Right atrium auricular region (tissue), 2 donors: ENCODE measurements at regions not wholly inside any gene's neighbourhood (a gene's known extent, or its start where the extent isn't known, plus 50 kb on each side); places are given as distances from the start of the nearest gene placed in this dataset.

Experiments
- DNase-seq: peaks from one replicate; pipeline ENCODE4 v3.0.0-alpha.2; 2019; ENCODE audit warnings: low spot score
- H3K27ac ChIP-seq, 2 donors: fragments of 200-600 bp; sonication (generic); 1 replicate in 1 of 2; 2 replicates in 1 of 2; pipeline ENCODE4 v1.5.1; 2016 to 2019
- H3K27me3 ChIP-seq, 2 donors: fragments of 200-600 bp; sonication (generic); one replicate each; pipeline versions ENCODE4 v1.5.1 to v1.6.0; 2017 to 2019
- H3K36me3 ChIP-seq: fragments of 200-600 bp; sonication (generic); one replicate; pipeline ENCODE4 v1.5.1; 2016
- H3K4me1 ChIP-seq, 2 donors: fragments of 200-600 bp; sonication (generic); one replicate each; pipeline versions ENCODE4 v1.5.1 to v1.6.0; 2017 to 2019
- H3K4me3 ChIP-seq, 2 donors: fragments of 200-600 bp; sonication (generic); 1 replicate in 1 of 2; 2 replicates in 1 of 2; pipeline ENCODE4 v1.5.1; 2017 to 2019; ENCODE audit warnings: mild to moderate bottlenecking in 1 of 2, moderate library complexity in 1 of 2
- H3K9me3 ChIP-seq, 2 donors: fragments of 200-600 bp; sonication (generic); one replicate each; pipeline ENCODE4 v1.5.1; 2019
- TF ChIP-seq, protein P1 (sequence below), 2 donors: fragments of 200-600 bp; sonication (generic); IDR thresholded peaks; one replicate each; pipeline ENCODE4 v1.5.1; 2019; ENCODE audit warnings: antibody characterized with exemption in 2 of 2

DNA sequence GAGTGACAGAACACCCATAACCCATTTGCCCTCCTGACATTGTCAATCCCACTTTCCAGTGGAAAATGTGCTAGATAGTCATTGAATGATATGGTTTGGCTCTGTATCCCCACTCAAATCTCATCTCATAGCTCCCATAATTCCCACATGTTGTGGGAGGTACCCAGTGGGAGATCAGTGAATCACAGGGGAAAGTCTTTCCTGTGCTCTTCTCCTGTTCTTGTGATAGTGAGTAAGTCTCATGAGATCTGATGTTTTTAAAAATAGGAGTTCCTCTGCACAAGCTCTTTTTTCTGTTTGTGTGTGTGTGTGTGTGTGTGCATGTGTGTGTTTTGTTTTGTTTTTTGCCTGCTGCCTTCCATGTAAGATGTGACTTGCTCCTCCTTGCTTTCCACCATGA, 191.7 kb downstream of the ARRDC4 start:
- H3K4me1 ChIP-seq, result no peaks in the 10 kb centered on the region
- TF ChIP-seq, protein P1, sequence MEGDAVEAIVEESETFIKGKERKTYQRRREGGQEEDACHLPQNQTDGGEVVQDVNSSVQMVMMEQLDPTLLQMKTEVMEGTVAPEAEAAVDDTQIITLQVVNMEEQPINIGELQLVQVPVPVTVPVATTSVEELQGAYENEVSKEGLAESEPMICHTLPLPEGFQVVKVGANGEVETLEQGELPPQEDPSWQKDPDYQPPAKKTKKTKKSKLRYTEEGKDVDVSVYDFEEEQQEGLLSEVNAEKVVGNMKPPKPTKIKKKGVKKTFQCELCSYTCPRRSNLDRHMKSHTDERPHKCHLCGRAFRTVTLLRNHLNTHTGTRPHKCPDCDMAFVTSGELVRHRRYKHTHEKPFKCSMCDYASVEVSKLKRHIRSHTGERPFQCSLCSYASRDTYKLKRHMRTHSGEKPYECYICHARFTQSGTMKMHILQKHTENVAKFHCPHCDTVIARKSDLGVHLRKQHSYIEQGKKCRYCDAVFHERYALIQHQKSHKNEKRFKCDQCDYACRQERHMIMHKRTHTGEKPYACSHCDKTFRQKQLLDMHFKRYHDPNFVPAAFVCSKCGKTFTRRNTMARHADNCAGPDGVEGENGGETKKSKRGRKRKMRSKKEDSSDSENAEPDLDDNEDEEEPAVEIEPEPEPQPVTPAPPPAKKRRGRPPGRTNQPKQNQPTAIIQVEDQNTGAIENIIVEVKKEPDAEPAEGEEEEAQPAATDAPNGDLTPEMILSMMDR (IDR thresholded peaks at IDR 0.05), result no peak
- no peak overlapping the region for H3K27ac ChIP-seq
- DNase-seq, result no peak
- H3K36me3 ChIP-seq, result no peaks in the 10 kb centered on the region
- no peaks in the 10 kb centered on the region for H3K27me3 ChIP-seq
- H3K9me3 ChIP-seq, result no peaks in the 10 kb centered on the region
- no peak overlapping the region for H3K4me3 ChIP-seq

- H3K27me3 ChIP-seq, result no peaks in the 10 kb centered on the region
- H3K4me1 ChIP-seq, result no peaks in the 10 kb centered on the region
- H3K27ac ChIP-seq, result no peak overlapping the region
- H3K36me3 ChIP-seq, result no peaks in the 10 kb centered on the region
- DNase-seq, result no peak
- H3K4me3 ChIP-seq, result no peak overlapping the region
- TF ChIP-seq, protein P1 (IDR thresholded peaks at IDR 0.05), result no peak
- H3K9me3 ChIP-seq, result no peaks in the 10 kb centered on the region
These were observed 194.4 kb downstream of the ARRDC4 start for GRCh38 chr15:98154863-98155262.

DNA sequence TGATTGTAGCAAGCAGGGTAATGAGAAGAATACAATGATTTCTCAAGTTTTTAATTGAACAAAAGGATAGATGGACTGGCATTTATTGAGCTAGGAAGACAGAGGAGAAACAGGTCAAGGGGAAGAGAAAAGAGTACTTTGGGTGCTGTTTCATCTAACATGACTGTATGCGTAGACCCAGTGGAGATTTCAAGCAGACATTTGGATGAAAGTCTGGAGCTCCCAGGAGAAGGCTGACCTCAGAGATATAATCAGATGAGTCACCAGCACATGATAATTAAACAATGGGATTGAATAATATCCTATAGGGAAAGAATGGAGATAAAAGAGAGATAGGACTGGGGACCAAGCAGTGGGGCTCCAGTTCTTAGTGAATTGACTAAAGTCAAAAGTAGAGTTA, 194.9 kb downstream of the ARRDC4 start:
- no peaks in the 10 kb centered on the region for H3K9me3 ChIP-seq
- H3K4me1 ChIP-seq, result no peaks in the 10 kb centered on the region
- TF ChIP-seq, protein P1 (IDR thresholded peaks at IDR 0.05), result no peak
- no peak for DNase-seq
- no peak overlapping the region for H3K27ac ChIP-seq
- no peak overlapping the region for H3K4me3 ChIP-seq
- H3K27me3 ChIP-seq, result no peaks in the 10 kb centered on the region
- H3K36me3 ChIP-seq, result no peaks in the 10 kb centered on the region

DNA sequence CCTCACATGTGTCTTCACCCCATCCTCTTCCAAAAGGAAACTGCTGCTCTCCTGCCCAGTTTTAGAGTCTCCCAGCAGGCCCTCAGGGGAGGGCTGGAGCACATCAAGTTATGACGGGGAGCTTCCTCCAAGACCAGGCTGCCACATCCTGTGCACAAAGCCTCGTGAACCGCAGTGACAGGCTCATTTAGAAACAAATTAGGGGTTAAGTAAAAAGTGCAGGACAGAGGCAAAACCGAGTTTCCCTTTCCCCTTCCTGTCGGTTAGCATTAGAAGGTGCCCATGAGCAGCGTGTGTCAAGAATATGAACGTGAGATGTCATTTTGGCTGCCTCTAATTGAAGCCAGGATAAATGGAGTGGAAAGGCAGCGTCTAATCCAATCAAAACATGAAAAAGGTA, 199.7 kb downstream of the ARRDC4 start:
- H3K4me1 ChIP-seq, result no peaks in the 10 kb centered on the region
- TF ChIP-seq, protein P1 (IDR thresholded peaks at IDR 0.05), result no peak

GRCh38 chr15:98163319-98164045, 203.0 kb downstream of the ARRDC4 start:
- no peak overlapping the region for H3K4me3 ChIP-seq
- DNase-seq, result no peak
- no peaks in the 10 kb centered on the region for H3K4me1 ChIP-seq
- H3K27ac ChIP-seq, result no peak overlapping the region
- H3K27me3 ChIP-seq, result no peaks in the 10 kb centered on the region
- TF ChIP-seq, protein P1 (IDR thresholded peaks at IDR 0.05), result no peak
- no peaks in the 10 kb centered on the region for H3K36me3 ChIP-seq
- no peaks in the 10 kb centered on the region for H3K9me3 ChIP-seq

More for the DNA sequence above, 199.7 kb downstream of the ARRDC4 start:
- no peak for DNase-seq
- no peaks in the 10 kb centered on the region for H3K9me3 ChIP-seq
- H3K4me3 ChIP-seq, result no peak overlapping the region
- no peaks in the 10 kb centered on the region for H3K36me3 ChIP-seq
- no peaks in the 10 kb centered on the region for H3K27me3 ChIP-seq
- no peak overlapping the region for H3K27ac ChIP-seq

GRCh38 chr15:98164571-98164970, 204.1 kb downstream of the ARRDC4 start:
- H3K4me1 ChIP-seq, result no peaks in the 10 kb centered on the region
- H3K4me3 ChIP-seq, result no peak overlapping the region
- H3K36me3 ChIP-seq, result no peaks in the 10 kb centered on the region
- H3K27ac ChIP-seq, result no peak overlapping the region
- H3K27me3 ChIP-seq, result no peaks in the 10 kb centered on the region
- TF ChIP-seq, protein P1 (IDR thresholded peaks at IDR 0.05), result no peak
- no peak for DNase-seq
- H3K9me3 ChIP-seq, result no peaks in the 10 kb centered on the region
